ENCODE measurements at regions not wholly inside any gene's neighbourhood (a gene's known extent, or its start where the extent isn't known, plus 50 kb on each side); places are given as distances from the start of the nearest gene placed in this dataset.

DNA sequence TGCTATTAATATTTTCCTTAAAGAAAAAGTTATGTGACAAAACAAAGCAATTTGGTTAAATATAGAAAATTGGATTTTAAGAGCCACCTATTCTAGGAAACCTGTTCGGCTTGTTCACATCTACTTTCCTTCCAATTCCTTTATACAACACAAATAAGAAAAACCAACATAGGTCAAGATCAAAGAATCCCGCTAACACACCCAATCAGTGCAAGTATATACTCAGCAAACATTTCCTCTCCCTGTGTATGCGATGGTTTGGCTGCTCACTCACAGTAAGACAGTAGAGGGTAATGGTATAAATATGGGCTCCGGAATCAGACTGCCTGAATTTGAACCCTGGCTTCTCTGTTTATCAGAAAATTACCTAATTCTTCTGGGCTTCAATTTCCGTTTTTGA lies 757.5 kb upstream of the ZNF608 start:
- H3K4me1 Mint-ChIP-seq = no peaks in the 10 kb centered on the region
- CTCF ChIA-PET = no interaction called here

DNA sequence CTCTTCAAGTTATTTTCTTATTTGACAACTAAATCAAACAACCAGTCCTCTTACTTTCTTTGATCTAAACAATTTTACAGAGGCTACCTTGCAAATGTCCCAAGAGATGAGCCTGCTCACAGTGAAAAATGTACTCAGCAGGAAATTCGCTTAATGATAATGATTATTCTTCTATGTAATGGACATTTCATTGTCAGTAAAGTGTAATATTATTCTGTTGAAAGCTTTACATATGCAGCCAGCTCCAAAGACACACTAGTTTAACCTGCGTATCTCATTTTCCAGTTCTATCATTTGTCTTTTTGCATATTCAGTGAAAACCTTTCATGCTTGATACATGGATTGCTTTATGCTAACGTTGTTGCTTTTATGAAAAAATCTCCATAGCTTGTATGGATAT lies 758.7 kb upstream of the ZNF608 start:
- Mint-ChIP-seq H3K27me3 (no peaks in the 10 kb centered on the region), H3K4me3 (no peak overlapping the region), H3K9me3 (ENCODE audit: low read depth) (peaks cover 5% of the 10 kb centered on the region), H3K36me3 (no peaks in the 10 kb centered on the region), H3K4me1 (no peaks in the 10 kb centered on the region), H3K27ac (no peak overlapping the region)
- CTCF ChIA-PET = no interaction called here
- no peak for ATAC-seq
- no peak for DNase-seq

More for the DNA sequence above, 757.5 kb upstream of the ZNF608 start:
- ATAC-seq = no peak
- no peaks in the 10 kb centered on the region for H3K36me3 Mint-ChIP-seq
- peaks cover 5% of the 10 kb centered on the region for H3K9me3 Mint-ChIP-seq (ENCODE audit: low read depth)
- no peak for DNase-seq
- no peak overlapping the region for H3K4me3 Mint-ChIP-seq
- H3K27ac Mint-ChIP-seq = no peak overlapping the region
- no peaks in the 10 kb centered on the region for H3K27me3 Mint-ChIP-seq

DNA sequence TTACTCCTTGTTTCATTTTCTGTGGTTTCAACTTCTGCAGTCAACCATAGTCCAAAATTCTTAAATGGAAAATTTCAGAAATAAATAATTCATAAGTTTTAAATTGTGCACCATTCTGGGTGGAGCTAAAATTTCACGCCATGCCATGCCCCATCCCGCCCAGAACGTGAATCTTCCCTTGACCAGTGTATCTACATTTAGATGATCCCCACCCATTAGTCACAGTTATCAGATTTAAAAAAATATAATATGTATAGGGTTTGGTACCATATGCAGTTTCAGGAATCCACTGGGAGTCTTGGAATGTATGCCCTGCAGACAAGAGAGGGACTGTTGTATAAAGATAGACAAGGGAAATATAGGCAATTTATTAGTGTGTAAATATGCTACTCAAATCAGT lies 759.7 kb upstream of the ZNF608 start:
- no peaks in the 10 kb centered on the region for H3K27me3 Mint-ChIP-seq
- H3K9me3 Mint-ChIP-seq (ENCODE audit: low read depth) = peaks cover 5% of the 10 kb centered on the region
- ATAC-seq (no peak), DNase-seq (no peak)
- no peaks in the 10 kb centered on the region for H3K4me1 Mint-ChIP-seq
- no peak overlapping the region for H3K27ac Mint-ChIP-seq
- no peaks in the 10 kb centered on the region for H3K36me3 Mint-ChIP-seq
- CTCF ChIA-PET = no interaction called here
- H3K4me3 Mint-ChIP-seq = no peak overlapping the region

DNA sequence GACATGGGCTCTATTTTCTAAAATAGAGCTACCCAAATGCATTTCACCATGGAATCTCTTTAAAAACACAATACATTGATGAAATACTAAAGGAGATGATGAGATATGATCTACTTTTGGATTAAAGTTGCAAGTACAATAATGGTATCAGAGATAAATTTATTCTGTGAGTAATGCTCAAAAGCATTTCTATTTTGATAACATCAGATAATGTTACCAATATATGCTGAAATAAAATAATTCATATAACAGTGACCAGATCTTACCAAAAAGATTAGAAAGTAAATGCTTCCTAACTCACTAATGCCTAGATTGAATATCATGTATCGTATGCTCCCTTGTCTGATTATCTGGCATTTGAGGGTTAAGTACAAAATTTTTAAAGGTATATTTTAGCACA lies 761.8 kb upstream of the ZNF608 start:
- Mint-ChIP-seq H3K4me3 (no peak overlapping the region), H3K36me3 (no peaks in the 10 kb centered on the region), H3K27me3 (no peaks in the 10 kb centered on the region), H3K27ac (no peak overlapping the region), H3K9me3 (ENCODE audit: low read depth) (peaks cover 5% of the 10 kb centered on the region), H3K4me1 (no peaks in the 10 kb centered on the region)
- DNase-seq (no peak), ATAC-seq (no peak)
- CTCF ChIA-PET = no interaction called here

DNA sequence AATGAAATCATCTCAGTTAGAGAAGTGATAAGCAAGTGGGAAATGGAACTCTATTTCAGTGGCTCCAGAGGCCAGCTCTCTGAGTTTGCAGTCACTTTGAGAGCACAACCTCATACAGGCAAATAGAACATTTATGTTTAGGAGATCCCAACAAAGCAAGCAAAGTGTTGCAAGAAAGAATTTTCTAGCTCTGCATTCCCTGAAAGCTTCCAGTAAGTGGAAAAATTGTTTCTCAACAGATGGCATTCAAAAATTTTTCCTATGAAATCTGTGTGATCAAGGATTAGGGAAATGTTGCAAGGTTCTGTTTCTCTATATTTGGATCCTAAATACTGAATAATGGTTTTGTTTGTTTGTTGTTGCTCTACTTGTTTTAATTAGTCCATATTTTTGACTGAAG lies 764.2 kb upstream of the ZNF608 start:
- no peaks in the 10 kb centered on the region for H3K36me3 Mint-ChIP-seq
- no peaks in the 10 kb centered on the region for H3K4me1 Mint-ChIP-seq
- DNase-seq (no peak), ATAC-seq (no peak)
- peaks cover 8% of the 10 kb centered on the region for H3K9me3 Mint-ChIP-seq (ENCODE audit: low read depth)
- no peak overlapping the region for H3K4me3 Mint-ChIP-seq
- CTCF ChIA-PET = no interaction called here
- no peak overlapping the region for H3K27ac Mint-ChIP-seq
- no peaks in the 10 kb centered on the region for H3K27me3 Mint-ChIP-seq

DNA sequence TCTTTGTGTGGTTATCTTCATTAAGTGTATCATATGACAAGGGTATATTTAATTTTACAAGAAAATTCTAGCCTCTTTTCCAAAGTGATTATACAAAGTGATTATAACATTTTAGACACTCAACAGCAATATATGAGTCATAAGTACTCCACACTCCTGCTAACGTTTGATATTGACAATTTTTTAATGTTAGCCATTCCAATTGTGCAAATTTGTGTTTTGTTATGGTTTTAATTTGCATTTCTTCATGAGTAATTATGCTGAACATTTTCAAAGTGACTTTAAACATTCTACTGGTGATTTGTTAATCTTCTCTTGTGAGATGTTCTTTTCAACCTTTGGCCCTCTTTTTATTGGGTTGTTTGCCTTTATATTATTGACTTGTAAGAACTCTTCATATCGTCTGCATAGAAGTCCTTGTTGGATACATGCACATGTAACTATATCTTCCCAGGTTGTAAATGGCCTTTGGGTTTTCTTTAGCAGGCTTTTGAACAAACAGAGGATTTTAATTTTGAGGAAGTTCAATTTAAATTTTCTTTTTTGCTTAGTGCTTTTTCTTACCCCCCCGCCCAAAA lies 771.6 kb upstream of the ZNF608 start:
- H3K27me3 Mint-ChIP-seq = no peaks in the 10 kb centered on the region
- no peak overlapping the region for H3K4me3 Mint-ChIP-seq
- CTCF ChIA-PET = no interaction called here

DNA sequence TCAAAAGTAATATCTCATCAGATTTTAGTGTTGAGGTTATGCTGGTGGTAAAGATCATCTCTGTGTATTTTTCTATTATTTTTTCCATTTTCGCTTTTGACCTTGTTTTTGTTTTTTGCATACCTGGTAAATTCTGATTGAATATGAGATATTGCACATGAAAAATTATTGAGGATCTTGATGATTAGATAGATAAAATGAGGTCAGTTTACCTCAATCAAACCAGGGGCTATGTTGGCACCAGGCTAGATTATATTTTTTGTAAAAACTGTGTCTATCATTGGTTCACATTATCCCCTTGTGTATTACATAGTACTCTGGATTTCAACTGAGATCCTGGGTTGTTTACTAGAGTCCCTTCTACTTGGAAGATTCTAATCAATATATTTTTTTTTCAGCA lies 774.9 kb upstream of the ZNF608 start:
- ATAC-seq = no peak
- Mint-ChIP-seq H3K27ac (no peak overlapping the region), H3K9me3 (ENCODE audit: low read depth) (peaks cover 8% of the 10 kb centered on the region), H3K4me1 (no peaks in the 10 kb centered on the region), H3K36me3 (no peaks in the 10 kb centered on the region), H3K4me3 (no peak overlapping the region), H3K27me3 (no peaks in the 10 kb centered on the region)
- DNase-seq = no peak
- CTCF ChIA-PET = no interaction called here

More for the DNA sequence above, 771.6 kb upstream of the ZNF608 start:
- DNase-seq (no peak), ATAC-seq (no peak)
- Mint-ChIP-seq H3K27ac (no peak overlapping the region), H3K9me3 (ENCODE audit: low read depth) (peaks cover 12% of the 10 kb centered on the region), H3K36me3 (no peaks in the 10 kb centered on the region), H3K4me1 (no peaks in the 10 kb centered on the region)

DNA sequence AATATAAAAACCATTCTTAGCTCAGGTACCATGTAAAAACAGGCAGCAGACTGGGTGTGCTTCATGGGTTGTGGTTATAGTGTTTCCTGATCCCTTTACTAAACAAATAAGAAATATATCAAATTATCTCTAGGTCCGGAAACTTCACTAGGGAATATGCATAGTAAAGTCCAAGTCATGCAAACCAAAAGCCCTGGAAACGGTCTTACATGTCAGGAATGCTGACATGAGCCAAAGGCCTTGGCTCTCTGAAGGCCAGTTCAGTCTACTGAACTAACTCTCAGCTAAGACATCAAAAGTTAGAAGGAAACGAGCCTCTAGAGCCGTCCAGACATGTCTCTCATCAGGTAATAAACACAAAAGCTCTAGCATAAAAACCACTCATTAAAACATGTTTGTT lies 778.9 kb upstream of the ZNF608 start:
- H3K36me3 Mint-ChIP-seq = no peaks in the 10 kb centered on the region
- CTCF ChIA-PET = no interaction called here
- no peak overlapping the region for H3K4me3 Mint-ChIP-seq
- H3K27ac Mint-ChIP-seq = no peak overlapping the region
- ATAC-seq (no peak), DNase-seq (no peak)
- no peaks in the 10 kb centered on the region for H3K27me3 Mint-ChIP-seq
- peaks cover 11% of the 10 kb centered on the region for H3K9me3 Mint-ChIP-seq (ENCODE audit: low read depth)
- no peaks in the 10 kb centered on the region for H3K4me1 Mint-ChIP-seq

DNA sequence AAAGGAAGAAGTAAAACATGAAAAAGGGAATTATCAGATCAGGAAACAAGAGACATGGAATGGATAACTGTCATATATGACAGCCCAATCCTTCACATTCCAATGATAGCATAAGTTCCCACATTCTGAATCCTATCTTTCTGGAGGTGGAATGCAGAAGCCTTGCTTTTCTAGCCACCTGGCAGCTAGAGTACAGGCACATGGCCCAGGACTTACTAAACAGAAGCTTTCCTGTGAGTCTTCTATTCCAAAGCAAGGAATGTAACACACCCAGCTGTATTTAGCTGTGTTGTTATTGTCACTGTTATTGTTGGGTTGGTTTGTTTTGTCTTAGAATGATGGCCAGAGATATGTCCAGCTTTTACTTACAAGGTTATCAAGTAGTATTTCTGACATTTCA lies 780.5 kb upstream of the ZNF608 start:
- Mint-ChIP-seq H3K4me3 (no peak overlapping the region), H3K9me3 (ENCODE audit: low read depth) (peaks cover 6% of the 10 kb centered on the region), H3K4me1 (no peaks in the 10 kb centered on the region), H3K27ac (no peak overlapping the region), H3K36me3 (no peaks in the 10 kb centered on the region), H3K27me3 (no peaks in the 10 kb centered on the region)
- ATAC-seq (no peak), DNase-seq (no peak)
- CTCF ChIA-PET = no interaction called here

DNA sequence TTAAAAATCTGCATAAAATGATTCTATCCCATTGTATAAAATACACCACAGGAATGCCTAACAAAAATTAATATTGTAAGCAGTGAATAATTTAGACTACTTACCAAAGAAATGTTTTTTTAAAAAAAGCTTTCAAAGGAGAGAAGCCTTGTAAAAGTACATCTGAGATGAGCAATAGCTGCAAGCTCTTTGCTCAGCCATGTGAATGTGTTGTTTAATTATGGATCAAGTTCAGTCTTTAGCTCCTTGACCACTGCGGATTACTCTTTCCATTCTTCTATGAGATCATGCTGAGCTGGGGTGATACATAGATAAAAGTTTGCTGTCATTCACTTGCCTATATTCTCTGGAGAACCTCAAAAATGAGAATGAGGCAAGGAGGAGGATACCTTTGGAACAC lies 782.4 kb upstream of the ZNF608 start:
- no peaks in the 10 kb centered on the region for H3K36me3 Mint-ChIP-seq
- no peak overlapping the region for H3K4me3 Mint-ChIP-seq
- no peaks in the 10 kb centered on the region for H3K4me1 Mint-ChIP-seq
- no peak for ATAC-seq
- H3K27me3 Mint-ChIP-seq = no peaks in the 10 kb centered on the region
- DNase-seq = no peak
- H3K9me3 Mint-ChIP-seq (ENCODE audit: low read depth) = peaks cover 4% of the 10 kb centered on the region
- H3K27ac Mint-ChIP-seq = no peak overlapping the region
- CTCF ChIA-PET = no interaction called here

DNA sequence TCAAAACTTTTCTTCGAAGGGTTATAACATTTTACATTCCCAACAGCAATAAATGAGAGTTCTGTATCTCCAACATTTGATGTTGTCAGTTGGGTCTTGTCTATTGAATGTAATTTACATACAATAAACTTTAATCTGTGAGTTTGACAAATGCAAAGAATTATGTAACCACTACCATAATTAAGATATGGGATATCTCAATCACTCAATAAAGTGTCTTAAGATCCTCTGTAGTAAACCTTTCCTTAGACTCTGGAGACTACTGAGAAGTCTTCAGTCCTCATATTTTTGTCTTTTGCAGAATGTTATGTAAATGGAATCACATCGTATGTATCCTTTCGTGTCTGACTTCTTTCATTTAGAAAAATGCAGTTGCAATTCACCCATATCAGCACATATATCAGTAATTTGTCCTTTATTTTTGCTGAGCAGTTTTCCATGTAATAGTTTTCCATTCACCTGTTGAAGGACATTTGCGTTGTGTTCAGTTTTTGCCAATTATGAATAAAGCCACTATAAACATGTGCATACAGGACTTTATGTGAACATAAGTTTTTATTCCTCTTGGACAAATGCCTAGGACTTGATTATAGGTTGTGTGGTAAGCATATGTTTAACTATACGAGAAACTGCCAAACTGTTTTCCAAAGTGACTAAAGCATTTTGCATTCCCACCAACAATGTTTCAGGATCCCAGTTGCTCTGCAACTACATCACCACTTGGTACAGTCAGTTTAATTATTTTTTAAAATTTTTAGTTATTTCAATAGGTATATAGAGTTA lies 784.6 kb upstream of the ZNF608 start:
- Mint-ChIP-seq H3K4me1 (no peaks in the 10 kb centered on the region), H3K9me3 (ENCODE audit: low read depth) (peaks cover 6% of the 10 kb centered on the region), H3K27me3 (no peaks in the 10 kb centered on the region), H3K4me3 (no peak overlapping the region), H3K36me3 (no peaks in the 10 kb centered on the region), H3K27ac (no peak overlapping the region)
- DNase-seq (no peak), ATAC-seq (no peak)
- CTCF ChIA-PET = no interaction called here

DNA sequence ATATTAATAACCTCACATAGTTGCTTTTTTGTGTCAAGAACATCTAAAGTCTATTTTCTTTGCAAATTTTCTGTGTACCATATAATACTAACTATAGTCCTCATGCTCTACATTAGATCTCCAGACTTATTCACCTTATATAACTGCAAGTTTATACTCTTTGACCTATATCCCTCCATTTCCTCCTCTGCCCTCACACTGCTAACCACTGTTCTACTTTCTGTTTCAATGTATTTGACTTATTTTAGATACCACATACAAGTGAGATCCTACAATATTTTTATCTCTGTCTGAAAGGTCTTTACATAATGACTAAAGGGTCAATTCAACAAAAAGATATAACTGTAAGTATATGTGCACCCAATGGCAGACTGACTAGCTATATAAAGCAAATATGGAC lies 789.7 kb upstream of the ZNF608 start:
- CTCF ChIA-PET = no interaction called here
- no peak overlapping the region for H3K27ac Mint-ChIP-seq
- DNase-seq (no peak), ATAC-seq (no peak)
- no peaks in the 10 kb centered on the region for H3K4me1 Mint-ChIP-seq
- H3K36me3 Mint-ChIP-seq = no peaks in the 10 kb centered on the region
- no peak overlapping the region for H3K4me3 Mint-ChIP-seq
- H3K27me3 Mint-ChIP-seq = no peaks in the 10 kb centered on the region
- peaks cover 6% of the 10 kb centered on the region for H3K9me3 Mint-ChIP-seq (ENCODE audit: low read depth)

DNA sequence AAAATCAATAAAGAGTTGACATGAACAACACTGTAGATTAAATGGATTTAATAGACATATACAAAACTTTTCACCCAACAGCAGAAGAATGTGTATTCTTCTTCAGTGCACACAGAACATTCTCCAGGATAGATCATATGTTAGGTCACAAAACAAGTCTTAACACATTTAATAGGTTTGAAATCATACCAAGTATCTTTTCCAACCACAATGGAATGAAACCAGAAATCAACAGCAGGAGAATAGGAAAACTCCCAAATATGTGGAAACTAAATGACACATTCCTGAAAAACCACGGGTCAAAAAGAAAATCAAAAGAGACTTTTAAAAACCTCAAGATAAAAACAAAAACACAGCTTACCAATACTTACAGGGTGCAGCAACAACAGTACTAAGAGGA lies 790.1 kb upstream of the ZNF608 start:
- CTCF ChIA-PET = no interaction called here
- no peak for ATAC-seq
- no peak overlapping the region for H3K4me3 Mint-ChIP-seq
- no peak overlapping the region for H3K27ac Mint-ChIP-seq
- H3K9me3 Mint-ChIP-seq (ENCODE audit: low read depth) = peaks cover 6% of the 10 kb centered on the region
- no peaks in the 10 kb centered on the region for H3K27me3 Mint-ChIP-seq
- no peaks in the 10 kb centered on the region for H3K4me1 Mint-ChIP-seq
- DNase-seq = no peak
- H3K36me3 Mint-ChIP-seq = no peaks in the 10 kb centered on the region

DNA sequence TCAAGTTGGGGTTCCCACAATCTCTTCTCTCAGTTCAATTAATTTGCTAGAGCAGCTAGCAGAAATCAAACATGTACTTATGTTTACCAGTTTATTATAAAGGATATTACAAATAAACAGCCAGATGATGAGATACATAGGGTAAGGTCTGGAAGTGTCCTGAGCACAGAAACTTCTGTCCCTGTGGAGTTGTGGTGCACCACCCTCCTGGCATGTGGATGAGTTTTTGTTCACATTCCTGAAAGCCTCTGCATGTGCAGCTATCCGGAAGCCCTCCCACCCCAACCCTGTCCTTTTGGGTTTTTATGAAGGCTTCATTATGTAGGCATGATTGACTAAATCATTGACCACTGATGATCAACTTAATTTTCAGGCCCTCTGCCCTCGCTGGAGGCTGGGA lies 791.2 kb upstream of the ZNF608 start:
- CTCF ChIA-PET = no interaction called here
- no peak overlapping the region for H3K27ac Mint-ChIP-seq
- H3K9me3 Mint-ChIP-seq (ENCODE audit: low read depth) = peaks cover 6% of the 10 kb centered on the region
- no peaks in the 10 kb centered on the region for H3K27me3 Mint-ChIP-seq
- H3K4me1 Mint-ChIP-seq = no peaks in the 10 kb centered on the region
- DNase-seq = no peak
- no peak overlapping the region for H3K4me3 Mint-ChIP-seq
- no peaks in the 10 kb centered on the region for H3K36me3 Mint-ChIP-seq
- no peak for ATAC-seq

DNA sequence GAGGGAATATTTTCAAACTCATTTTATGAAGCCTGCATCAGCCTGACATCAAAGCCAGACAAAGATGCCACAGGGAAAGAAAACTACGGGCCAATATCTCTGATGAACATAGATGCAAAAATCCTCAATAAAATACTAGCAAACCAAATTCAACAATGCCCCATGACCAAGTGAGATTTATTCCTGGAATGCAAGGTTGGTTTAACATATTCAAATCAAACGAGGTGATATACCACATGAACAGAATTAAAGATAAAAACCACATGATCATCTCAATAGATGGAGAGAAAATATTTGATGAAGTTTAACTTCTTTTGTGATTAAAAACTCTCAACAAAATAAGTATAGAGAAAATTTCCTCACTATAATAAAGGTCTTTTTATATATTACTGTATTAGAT lies 792.0 kb upstream of the ZNF608 start:
- no peak overlapping the region for H3K27ac Mint-ChIP-seq
- peaks cover 6% of the 10 kb centered on the region for H3K9me3 Mint-ChIP-seq (ENCODE audit: low read depth)
- no peaks in the 10 kb centered on the region for H3K36me3 Mint-ChIP-seq
- no peaks in the 10 kb centered on the region for H3K4me1 Mint-ChIP-seq
- no peak overlapping the region for H3K4me3 Mint-ChIP-seq
- no peaks in the 10 kb centered on the region for H3K27me3 Mint-ChIP-seq
- ATAC-seq = no peak
- no peak for DNase-seq
- CTCF ChIA-PET = no interaction called here

Data from activated CD8-positive, alpha-beta memory T cell treated with anti-CD3 and anti-CD28 coated beads, Interleukin-2, amount 10 ng/mL, durations not matched to agents 7 days and 5 days (primary cell).